ENCODE measurements at regions not wholly inside any gene's neighbourhood (a gene's known extent, or its start where the extent isn't known, plus 50 kb on each side); places are given as distances from the start of the nearest gene placed in this dataset.

DNA sequence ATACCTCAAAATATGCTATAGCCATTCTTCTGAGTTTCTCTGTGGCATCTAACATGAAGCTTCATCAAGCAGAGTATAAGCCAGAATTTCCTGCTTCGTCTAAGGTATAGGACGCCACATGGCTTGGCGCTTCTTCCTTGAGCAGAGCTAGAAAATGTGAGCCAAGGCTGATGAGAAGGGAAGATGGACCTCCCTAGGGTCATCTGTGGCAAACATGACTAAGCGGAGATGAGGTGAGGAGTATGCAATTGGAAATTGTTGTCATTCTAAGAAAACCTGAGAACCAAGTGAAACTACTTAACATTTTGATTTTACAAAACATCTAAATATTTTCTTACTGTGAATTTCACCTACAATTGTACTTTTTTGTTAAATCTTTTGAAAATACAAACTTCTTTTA lies 466.5 kb downstream of the PSAT1 start:
- intact Hi-C loops (cut with DNase I; ENCODE audit: low total_unique reads): no loop called here
- no peak overlapping the region for H3K27ac ChIP-seq

DNA sequence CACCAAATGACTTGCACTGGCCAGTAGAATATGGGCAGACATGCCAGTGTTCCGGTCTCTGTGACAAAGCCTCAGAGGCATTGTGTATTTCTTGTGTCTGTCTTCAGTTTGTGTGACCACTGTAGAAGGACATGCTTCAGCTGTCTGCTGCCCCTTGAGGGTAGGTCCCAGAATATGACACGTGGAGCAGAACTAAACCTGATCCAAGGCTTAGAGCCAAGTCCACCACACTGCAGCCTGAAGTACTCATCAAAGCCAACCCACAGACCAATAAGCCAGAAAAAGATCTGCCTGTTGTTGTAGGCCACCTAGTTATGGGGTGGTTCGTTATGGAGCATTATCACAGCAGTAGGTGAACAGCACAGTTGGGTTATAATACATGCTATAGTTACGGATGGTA lies 468.9 kb downstream of the PSAT1 start:
- Histone ChIP-seq H3K36me3 (no peaks in the 10 kb centered on the region), H3K27ac (no peak overlapping the region), H3K4me3 (no peak overlapping the region), H3K27me3 (no peaks in the 10 kb centered on the region), H3K4me1 (no peaks in the 10 kb centered on the region), H3K9me3 (no peaks in the 10 kb centered on the region)
- intact Hi-C loops (cut with DNase I; ENCODE audit: low total_unique reads): no loop called here
- DNase-seq: no peak
- TF ChIP-seq, protein P1, sequence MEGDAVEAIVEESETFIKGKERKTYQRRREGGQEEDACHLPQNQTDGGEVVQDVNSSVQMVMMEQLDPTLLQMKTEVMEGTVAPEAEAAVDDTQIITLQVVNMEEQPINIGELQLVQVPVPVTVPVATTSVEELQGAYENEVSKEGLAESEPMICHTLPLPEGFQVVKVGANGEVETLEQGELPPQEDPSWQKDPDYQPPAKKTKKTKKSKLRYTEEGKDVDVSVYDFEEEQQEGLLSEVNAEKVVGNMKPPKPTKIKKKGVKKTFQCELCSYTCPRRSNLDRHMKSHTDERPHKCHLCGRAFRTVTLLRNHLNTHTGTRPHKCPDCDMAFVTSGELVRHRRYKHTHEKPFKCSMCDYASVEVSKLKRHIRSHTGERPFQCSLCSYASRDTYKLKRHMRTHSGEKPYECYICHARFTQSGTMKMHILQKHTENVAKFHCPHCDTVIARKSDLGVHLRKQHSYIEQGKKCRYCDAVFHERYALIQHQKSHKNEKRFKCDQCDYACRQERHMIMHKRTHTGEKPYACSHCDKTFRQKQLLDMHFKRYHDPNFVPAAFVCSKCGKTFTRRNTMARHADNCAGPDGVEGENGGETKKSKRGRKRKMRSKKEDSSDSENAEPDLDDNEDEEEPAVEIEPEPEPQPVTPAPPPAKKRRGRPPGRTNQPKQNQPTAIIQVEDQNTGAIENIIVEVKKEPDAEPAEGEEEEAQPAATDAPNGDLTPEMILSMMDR (IDR thresholded peaks at IDR 0.05): no peak

More for the DNA sequence above, 466.5 kb downstream of the PSAT1 start:
- DNase-seq: no peak
- H3K4me3 ChIP-seq: no peak overlapping the region
- no peaks in the 10 kb centered on the region for H3K27me3 ChIP-seq
- H3K9me3 ChIP-seq: no peaks in the 10 kb centered on the region
- no peaks in the 10 kb centered on the region for H3K4me1 ChIP-seq
- TF ChIP-seq, protein P1 (IDR thresholded peaks at IDR 0.05): no peak
- H3K36me3 ChIP-seq: no peaks in the 10 kb centered on the region

DNA sequence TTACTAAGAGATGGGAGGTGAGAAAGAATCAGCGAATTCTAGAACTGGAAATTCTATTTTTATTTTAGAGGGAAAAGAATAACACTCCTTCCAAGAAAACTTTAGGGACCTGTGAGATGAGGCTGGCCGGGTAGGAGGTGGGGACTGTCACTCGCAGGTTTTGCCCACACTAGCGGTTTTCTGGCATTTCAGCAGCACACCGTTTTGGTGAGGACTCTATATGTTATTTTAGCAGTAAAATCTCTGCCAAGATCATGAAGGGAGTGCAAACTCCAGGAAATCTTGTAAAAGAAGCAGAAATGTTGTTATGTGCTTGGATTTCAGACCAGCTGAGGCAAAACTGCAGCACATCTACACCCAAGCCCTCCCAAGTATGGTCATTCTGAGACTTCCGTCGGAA lies 470.6 kb downstream of the PSAT1 start:
- no peak for DNase-seq
- Histone ChIP-seq H3K9me3 (no peaks in the 10 kb centered on the region), H3K27me3 (no peaks in the 10 kb centered on the region), H3K36me3 (no peaks in the 10 kb centered on the region), H3K27ac (no peak overlapping the region), H3K4me1 (no peaks in the 10 kb centered on the region), H3K4me3 (no peak overlapping the region)
- TF ChIP-seq, protein P1 (IDR thresholded peaks at IDR 0.05): no peak
- intact Hi-C loops (cut with DNase I; ENCODE audit: low total_unique reads): no loop called here

DNA sequence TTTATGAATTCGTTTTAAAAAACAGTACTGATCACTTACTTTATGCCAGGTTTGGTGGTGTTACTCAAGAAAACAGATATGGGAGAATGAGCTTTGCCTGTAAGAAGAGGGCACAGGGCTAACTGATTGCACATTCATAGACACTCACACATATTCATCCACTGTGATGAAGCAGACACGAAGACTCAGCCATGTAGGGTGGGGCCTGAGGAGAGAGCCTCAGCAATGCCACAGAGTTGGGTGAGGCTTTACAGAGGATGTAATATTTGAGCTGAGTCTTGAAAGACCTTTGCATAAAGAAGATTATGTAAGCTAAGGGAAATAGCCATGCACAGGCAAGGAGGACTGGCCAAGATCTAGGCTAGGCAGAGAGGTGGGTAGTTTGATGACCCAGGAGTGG lies 472.8 kb downstream of the PSAT1 start:
- Histone ChIP-seq H3K4me3 (no peak overlapping the region), H3K27ac (no peak overlapping the region), H3K36me3 (no peaks in the 10 kb centered on the region), H3K4me1 (no peaks in the 10 kb centered on the region), H3K27me3 (no peaks in the 10 kb centered on the region), H3K9me3 (no peaks in the 10 kb centered on the region)
- TF ChIP-seq, protein P1 (IDR thresholded peaks at IDR 0.05): no peak
- intact Hi-C loops (cut with DNase I; ENCODE audit: low total_unique reads): no loop called here
- no peak for DNase-seq

DNA sequence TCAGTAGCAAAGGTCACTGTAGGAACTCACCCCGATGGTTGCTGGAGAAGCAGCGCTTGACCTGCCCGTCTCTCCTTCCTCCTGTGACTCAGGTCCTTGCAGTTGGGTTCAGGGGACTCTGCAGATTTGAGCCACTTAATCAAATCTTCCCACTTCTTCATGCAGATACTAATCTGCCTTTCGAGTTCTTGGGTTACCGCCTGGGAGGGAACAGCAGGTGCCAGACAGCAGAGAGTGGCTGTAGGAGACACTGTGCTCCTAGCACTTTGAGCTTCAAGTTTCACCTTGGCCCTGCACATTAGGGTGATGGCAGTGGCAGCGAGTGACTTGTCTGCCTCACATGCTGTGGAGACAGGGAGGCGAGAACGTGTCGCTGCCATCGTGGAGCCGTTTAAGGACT lies 478.3 kb downstream of the PSAT1 start:
- no peak for DNase-seq
- Histone ChIP-seq H3K27me3 (no peaks in the 10 kb centered on the region), H3K4me1 (no peaks in the 10 kb centered on the region), H3K36me3 (no peaks in the 10 kb centered on the region), H3K27ac (no peak overlapping the region), H3K9me3 (no peaks in the 10 kb centered on the region), H3K4me3 (no peak overlapping the region)
- intact Hi-C loops (cut with DNase I; ENCODE audit: low total_unique reads): no loop called here
- TF ChIP-seq, protein P1 (IDR thresholded peaks at IDR 0.05): no peak

DNA sequence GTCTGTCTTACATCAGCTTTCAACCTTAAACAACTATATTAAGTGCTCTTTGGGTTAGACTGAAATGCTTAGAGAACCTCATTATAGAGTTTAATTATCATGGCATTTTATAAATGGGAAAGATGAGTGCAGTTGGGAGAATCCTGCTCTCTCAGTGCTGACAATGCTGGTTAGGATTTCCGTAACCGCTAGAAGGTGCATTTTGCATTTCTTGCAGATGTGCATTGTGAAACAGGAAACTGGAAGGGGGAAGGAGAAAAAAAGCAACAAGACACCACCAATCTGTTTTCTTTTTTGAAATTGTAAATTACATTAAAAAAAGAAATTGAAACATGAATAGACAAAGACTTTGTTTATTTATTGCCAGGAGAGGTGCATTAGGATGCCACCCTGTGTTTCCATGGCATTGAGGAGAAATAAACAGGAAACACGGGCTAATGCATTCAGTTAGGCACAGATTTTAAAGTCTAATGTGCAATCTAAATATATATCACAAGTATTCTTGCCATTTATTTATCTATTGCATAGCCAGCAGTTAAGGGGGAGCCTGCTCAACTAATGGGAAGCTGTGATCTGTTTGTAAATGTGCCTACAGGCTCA lies 478.9 kb downstream of the PSAT1 start:
- intact Hi-C loops (cut with DNase I; ENCODE audit: low total_unique reads): no loop called here

More for the DNA sequence above, 478.9 kb downstream of the PSAT1 start:
- Histone ChIP-seq H3K9me3 (no peaks in the 10 kb centered on the region), H3K27ac (no peak overlapping the region), H3K36me3 (no peaks in the 10 kb centered on the region), H3K4me1 (no peaks in the 10 kb centered on the region), H3K27me3 (no peaks in the 10 kb centered on the region), H3K4me3 (no peak overlapping the region)
- DNase-seq: no peak
- TF ChIP-seq, protein P1 (IDR thresholded peaks at IDR 0.05): no peak
